K562 (cell line): ENCODE measurements at regions not wholly inside any gene's neighbourhood (a gene's known extent, or its start where the extent isn't known, plus 50 kb on each side); places are given as distances from the start of the nearest gene placed in this dataset.

Source experiments
- ATAC-seq: fragments of 200-7000 bp; cut with Tn5 transposase; 3 replicates; pipeline ENCODE4 v1.9.1; 2020; ENCODE audit warnings: moderate library complexity
- BruUV-seq: library from RNA; stranded (reverse); fragments of 400-500 nt; replicated peaks from 2 replicates; lab custom pipeline; 2021; lab: Mats Ljungman, UMichigan
- CTCF ChIA-PET: fragments of 300-600 bp; formaldehyde crosslinking; extraction: SDS; loops from one replicate; lab custom pipeline; 2021; ENCODE audit warnings: low intra/inter-chr PET ratio; lab: Yijun Ruan, JAX
- POLR2A ChIA-PET: fragments of 300-600, 350-650 bp; sonication (Branson Sonifier 250); formaldehyde crosslinking; extraction: SDS; loops from one replicate; lab custom pipeline; 2021; ENCODE audit warnings: antibody characterized with exemption, inconsistent platforms; lab: Yijun Ruan, JAX
- DNase-seq, 4 experiments: peaks; one replicate each; pipeline versions ENCODE4 v3.0.0 to v3.0.0-alpha.2; 2011 to 2018; ENCODE audit warnings: low spot score in 3 of 4, mixed read lengths in 3 of 4; ENCODE audit errors: extremely low read depth in 1 of 4
- FAIRE-seq: peaks from 2 replicates; lab custom pipeline; 2011; peaks lifted over from hg19 to GRCh38; lab: Jason Lieb, UNC
- H2AFZ ChIP-seq: 2 replicates; pipeline ENCODE4 v1.6.0; 2011; ENCODE audit warnings: low read depth, low read length, control low read depth, inconsistent platforms
- H3K27ac ChIP-seq: fragments of 200-600 bp; 3 replicates; pipeline ENCODE4 v1.8.0; 2011; ENCODE audit warnings: low read depth, mild to moderate bottlenecking, control low read depth, inconsistent platforms, low read length, moderate library complexity, mixed read lengths; ENCODE audit errors: extremely low read depth
- H3K27me3 ChIP-seq, 2 experiments: fragments of 300-600 bp in 1 of 2; 2 replicates in 1 of 2; 3 replicates in 1 of 2; pipeline versions ENCODE4 v1.6.0 to v1.8.0; 2011; ENCODE audit warnings: inconsistent platforms in 2 of 2, low read length in 2 of 2, mild to moderate bottlenecking in 1 of 2, mixed read lengths in 1 of 2, moderate library complexity in 1 of 2; ENCODE audit not compliant: control insufficient read depth in 2 of 2, insufficient read depth in 2 of 2
- H3K36me3 ChIP-seq: fragments of 300-600 bp; 3 replicates; pipeline ENCODE4 v1.8.0; 2011; ENCODE audit warnings: mild to moderate bottlenecking, low read length, inconsistent platforms; ENCODE audit not compliant: control insufficient read depth, insufficient read depth
- H3K4me1 ChIP-seq, 2 experiments: fragments of 200-600 bp in 1 of 2; replicated peaks in 1 of 2; 2 replicates in 1 of 2; 3 replicates in 1 of 2; pipeline versions ENCODE4 v1.5.1 to v1.8.0; 2011; ENCODE audit warnings: inconsistent platforms in 2 of 2, low read length in 2 of 2, mild to moderate bottlenecking in 1 of 2, mixed read lengths in 1 of 2, moderate library complexity in 1 of 2; ENCODE audit not compliant: control insufficient read depth in 2 of 2, insufficient read depth in 2 of 2
- H3K4me2 ChIP-seq: 2 replicates; pipeline ENCODE4 v1.6.1; 2011; ENCODE audit warnings: low read length, control low read depth, inconsistent platforms, mixed read lengths; ENCODE audit not compliant: insufficient read depth
- H3K4me3 ChIP-seq: fragments of 200-600 bp; sonication (generic), shearing (Covaris generic); 2 replicates; pipeline ENCODE4 v1.5.1; 2016; ENCODE audit warnings: control low read depth, inconsistent platforms
- H3K79me2 ChIP-seq: fragments of 200-600 bp; 3 replicates; pipeline ENCODE4 v1.8.0; 2011; ENCODE audit warnings: low read length, inconsistent platforms; ENCODE audit not compliant: control insufficient read depth, insufficient read depth
- H3K9ac ChIP-seq, 2 experiments: 2 replicates each; pipeline versions ENCODE4 v1.6.0 to v1.6.1; 2011; ENCODE audit warnings: low read depth in 2 of 2, low read length in 2 of 2, control low read depth in 1 of 2, inconsistent platforms in 1 of 2, mild to moderate bottlenecking in 1 of 2, mixed read lengths in 1 of 2; ENCODE audit not compliant: insufficient read depth in 1 of 2
- H3K9me1 ChIP-seq: one replicate; pipeline ENCODE4 v1.6.0; 2011; ENCODE audit warnings: inconsistent platforms, mild to moderate bottlenecking, low read length, moderate library complexity; ENCODE audit not compliant: control insufficient read depth, insufficient read depth
- H3K9me3 ChIP-seq: replicated peaks from 2 replicates; pipeline ENCODE4 v1.5.1; 2011; ENCODE audit warnings: low read depth, low read length, inconsistent platforms; ENCODE audit not compliant: control insufficient read depth, insufficient read depth
- H4K20me1 ChIP-seq: replicated peaks from 2 replicates; pipeline ENCODE4 v1.6.1; 2011; ENCODE audit warnings: low read length, inconsistent platforms, mixed read lengths; ENCODE audit not compliant: control insufficient read depth, insufficient read depth
- BRF2 ChIP-seq: IDR thresholded peaks from 3 replicates; pipeline ENCODE4 v1.6.1; 2011; ENCODE audit warnings: borderline replicate concordance, mild to moderate bottlenecking; ENCODE audit not compliant: insufficient read length, insufficient read depth
- CEBPB ChIP-seq: fragments of 450-650 bp; IDR thresholded peaks from 2 replicates; pipeline ENCODE4 v1.6.1; 2016; ENCODE audit warnings: missing genetic modification characterization, missing compliant biosample characterization
- CHCHD3 ChIP-seq: fragments of 250-450 bp; sonication (Bioruptor Pico); IDR thresholded peaks from 2 replicates; pipeline ENCODE4 v2.1.2; 2022; ENCODE audit warnings: mild to moderate bottlenecking
- EP400 ChIP-seq: fragments of 450-650 bp; IDR thresholded peaks from 2 replicates; pipeline ENCODE4 v1.6.1; 2017; ENCODE audit warnings: antibody characterized with exemption, mild to moderate bottlenecking, moderate library complexity
- KLF10 ChIP-seq: fragments of 250-450 bp; sonication (Bioruptor Pico); IDR thresholded peaks from 2 replicates; pipeline ENCODE4 v1.6.1; 2021; ENCODE audit warnings: matching md5 sums
- PBX2 ChIP-seq, 2 experiments: IDR thresholded peaks in 1 of 2; conservative IDR thresholded peaks in 1 of 2; 2 replicates each; pipeline ENCODE4 v1.6.1; 2016; ENCODE audit warnings: low read depth in 2 of 2, mild to moderate bottlenecking in 1 of 2, missing compliant biosample characterization in 1 of 2, missing genetic modification characterization in 1 of 2, moderate library complexity in 1 of 2
- RBM15 ChIP-seq: fragments of 200-400 bp; formaldehyde crosslinking; IDR thresholded peaks from 2 replicates; pipeline ENCODE4 v1.6.1; 2018; ENCODE audit warnings: mild to moderate bottlenecking, low read length, moderate library complexity; ENCODE audit not compliant: insufficient read depth
- TSC22D4 ChIP-seq: fragments of 450-650 bp; IDR thresholded peaks from 2 replicates; pipeline ENCODE4 v1.6.1; 2016; ENCODE audit warnings: missing genetic modification characterization, missing biosample characterization, control low read depth
- USF1 ChIP-seq: sonication (generic); formaldehyde crosslinking; IDR thresholded peaks from 2 replicates; pipeline ENCODE4 v1.9.0; 2022; ENCODE audit warnings: mild to moderate bottlenecking, missing genetic modification reagents
- ZNF143 ChIP-seq: sonication (generic); formaldehyde crosslinking; IDR thresholded peaks from 2 replicates; pipeline ENCODE4 v1.9.0; 2022; ENCODE audit warnings: mild to moderate bottlenecking, missing genetic modification reagents
- ZNF589 ChIP-seq: fragments of 200-800 bp; sonication (Bioruptor generic); IDR thresholded peaks from 2 replicates; pipeline ENCODE4 v1.6.1; 2016; ENCODE audit warnings: low read depth, missing genetic modification characterization, missing compliant biosample characterization
- ZNF639 ChIP-seq, 2 experiments: fragments of 200-800 bp in 1 of 2; sonication (Bioruptor generic) in 1 of 2; sonication (generic) in 1 of 2; formaldehyde crosslinking in 1 of 2; IDR thresholded peaks in 1 of 2; conservative IDR thresholded peaks in 1 of 2; 2 replicates each; pipeline versions ENCODE4 v1.5.0 to v1.6.1; 2016 to 2020; ENCODE audit warnings: missing compliant biosample characterization in 1 of 2, missing genetic modification characterization in 1 of 2, missing genetic modification reagents in 1 of 2
- ZSCAN29 ChIP-seq: fragments of 450-650 bp; IDR thresholded peaks from 2 replicates; pipeline ENCODE4 v1.6.1; 2017
- WGBS: fragments of 100-300 bp; shearing (Covaris generic); methylation state at CpG from one replicate; pipeline ENCODE4 v1.1.6; 2016; ENCODE audit warnings: low coverage, mixed read lengths; ENCODE audit not compliant: insufficient coverage; ENCODE audit errors: missing lambda C conversion rate; 5-methylcytosine and 5-hydroxymethylcytosine counted together
- in situ Hi-C: fragments of 300-500 bp; cut with MboI; formaldehyde crosslinking; loops from 4 replicates; pipeline ENCODE4 v1.15.0; 2018; ENCODE audit warnings: inconsistent platforms, mixed read lengths
- intact Hi-C: fragments of 100-400 bp; cut with micrococcal nuclease; formaldehyde crosslinking; loops from 2 replicates; pipeline ENCODE4 v1.14.2; 2022

GRCh38 chr2:145299368-145299767 lies 779.4 kb upstream of the ZEB2 start:
- no peak for DNase-seq
- H3K4me3 ChIP-seq: no peak overlapping the region
- no peak overlapping the region for H3K4me2 ChIP-seq
- no peaks in the 10 kb centered on the region for H4K20me1 ChIP-seq
- CTCF ChIA-PET: no interaction called here
- POLR2A ChIA-PET: no interaction called here
- FAIRE-seq: no peak
- intact Hi-C loops: no loop called here
- no peak for ATAC-seq
- no peaks in the 10 kb centered on the region for H3K9me1 ChIP-seq
- in situ Hi-C loops: no loop called here
- H3K36me3 ChIP-seq: no peaks in the 10 kb centered on the region
- no peak overlapping the region for H3K27ac ChIP-seq
- no peaks in the 10 kb centered on the region for H3K79me2 ChIP-seq
- H2AFZ ChIP-seq: no peak overlapping the region
- no peak overlapping the region for H3K9ac ChIP-seq
- no peak for TF ChIP-seq KLF10 (CRISPR knock-in tag)
- no peak for TF ChIP-seq ZSCAN29
- TF ChIP-seq EP400: no peak
- no peak for TF ChIP-seq ZNF639 (CRISPR knock-in tag; conservative IDR thresholded peaks at IDR 0.05 in 1 of 2, IDR thresholded peaks at IDR 0.05 in 1 of 2)
- TF ChIP-seq ZNF589 (CRISPR knock-in tag): no peak
- TF ChIP-seq PBX2 (CRISPR knock-in tag; IDR thresholded peaks at IDR 0.05; ENCODE audit: low read depth): no peak
- no peak for TF ChIP-seq PBX2 (tag; conservative IDR thresholded peaks at IDR 0.05; ENCODE audit: low read depth)
- TF ChIP-seq TSC22D4 (tag): no peak
- TF ChIP-seq ZNF143: no peak
- no peak for TF ChIP-seq RBM15
- no peak for TF ChIP-seq CEBPB (tag)
- TF ChIP-seq BRF2: no peak
- no peak for TF ChIP-seq CHCHD3 (CRISPR knock-in tag)
- no peak for TF ChIP-seq USF1 (CRISPR knock-in tag)
- BruUV-seq: no TSS peak
- H3K9me3 ChIP-seq: no peaks in the 10 kb centered on the region
- WGBS: 67% methylated on average over 8 of the region's 10 CpGs
- no peaks in the 10 kb centered on the region for H3K4me1 ChIP-seq
- H3K27me3 ChIP-seq: no peaks in the 10 kb centered on the region
